NCI-H526 (cell line): ENCODE measurements at regions not wholly inside any gene's neighbourhood (a gene's known extent, or its start where the extent isn't known, plus 50 kb on each side); places are given as distances from the start of the nearest gene placed in this dataset.

Experiments used
- DNase-seq, 2 experiments: peaks; one replicate each; lab custom pipeline; 2025; lab: John Stamatoyannopoulos, UW

DNA sequence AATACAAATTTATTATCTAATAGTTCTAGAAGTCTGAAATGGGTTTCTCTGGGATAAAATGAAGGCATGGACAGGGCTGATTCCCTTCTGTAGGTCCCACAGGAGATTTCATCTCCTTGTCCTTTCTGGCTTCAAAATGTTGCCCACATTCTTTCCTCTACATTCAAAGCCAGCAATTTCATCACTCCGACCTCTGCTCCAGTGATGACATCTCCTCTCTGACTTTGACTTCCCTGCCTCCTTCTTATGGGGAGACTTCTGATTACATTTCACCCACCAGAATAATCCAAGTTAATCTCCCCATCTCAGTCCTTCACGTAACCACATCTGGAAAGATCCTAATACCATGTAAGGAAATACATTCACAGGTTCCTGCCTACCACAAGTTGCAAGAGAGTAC is 358.0 kb upstream of the C1orf87 start:
- DNase-seq = no peak

DNA sequence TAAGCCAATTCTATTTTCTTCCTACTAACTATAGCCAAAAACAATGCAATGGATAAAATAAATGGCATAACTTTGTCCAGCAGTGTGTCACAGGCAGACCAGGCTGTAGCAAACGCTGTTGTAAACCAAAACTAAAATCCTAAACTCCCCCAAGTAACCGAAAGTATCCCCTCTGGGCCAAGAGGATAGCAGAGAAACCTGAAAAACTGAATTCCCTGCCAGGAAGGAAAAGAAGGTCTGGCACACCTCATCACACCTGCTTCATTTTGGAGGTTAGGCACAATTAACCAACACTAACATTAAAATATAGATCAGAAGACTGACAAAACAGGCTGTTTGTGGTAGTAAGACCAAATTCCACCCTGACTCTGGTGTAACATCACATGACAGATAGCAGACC is 356.8 kb upstream of the C1orf87 start:
- DNase-seq = no peak

DNA sequence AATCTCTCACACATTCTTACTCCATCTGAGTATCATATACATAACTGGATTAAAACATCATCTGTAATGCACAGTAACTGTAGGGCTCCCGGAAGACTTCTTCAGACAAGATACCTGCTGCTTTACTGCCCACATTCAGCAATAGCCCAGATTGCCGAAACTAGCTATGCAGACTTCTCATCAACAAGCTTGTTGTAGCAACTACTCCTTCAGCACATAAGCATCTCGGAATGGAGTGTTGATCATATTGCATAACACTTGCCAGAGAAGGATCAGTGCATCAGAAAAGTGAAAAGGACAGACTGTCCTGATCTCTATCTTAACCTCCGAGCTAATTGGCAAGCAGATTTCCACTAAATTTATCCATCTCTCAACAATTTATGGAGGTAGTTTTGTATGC is 354.6 kb upstream of the C1orf87 start:
- no peak for DNase-seq

DNA sequence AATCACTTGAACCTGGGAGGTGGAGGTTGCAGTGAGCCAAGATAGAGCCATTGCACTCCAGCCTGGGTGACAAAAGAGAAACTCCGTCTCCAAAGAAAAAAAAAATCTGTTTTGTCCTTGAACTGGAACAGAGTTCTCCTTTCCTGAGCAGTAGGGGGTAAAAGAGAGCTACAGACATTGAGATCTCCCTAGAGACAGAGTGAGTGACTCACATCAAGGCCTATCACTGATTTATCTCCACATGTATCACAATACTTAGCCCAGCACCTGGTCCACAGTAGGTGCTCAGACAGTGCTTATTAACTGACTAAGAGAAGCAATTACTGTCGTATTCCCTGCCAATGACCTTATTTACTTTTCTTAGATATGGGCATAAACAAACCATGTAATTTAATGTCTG is 354.1 kb upstream of the C1orf87 start:
- DNase-seq = no peak

DNA sequence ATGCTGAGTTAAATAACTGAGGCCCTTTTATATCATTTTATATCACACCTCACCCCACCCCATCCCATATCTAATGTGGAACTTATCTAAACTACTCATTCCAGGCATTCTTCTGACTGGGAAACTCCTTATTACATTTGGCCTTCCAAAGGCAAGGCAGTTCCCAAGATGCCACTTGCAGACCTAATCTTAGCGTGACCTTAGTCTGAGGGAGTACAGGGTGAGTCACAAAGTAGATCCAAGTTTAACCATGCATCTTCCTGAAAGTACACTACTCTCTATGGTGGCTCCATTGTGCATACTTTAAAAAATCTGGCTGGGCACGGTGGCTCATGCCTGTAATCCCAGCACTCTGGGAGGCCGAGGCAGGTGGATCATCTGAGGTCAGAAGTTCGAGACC is 353.6 kb upstream of the C1orf87 start:
- DNase-seq = no peak

DNA sequence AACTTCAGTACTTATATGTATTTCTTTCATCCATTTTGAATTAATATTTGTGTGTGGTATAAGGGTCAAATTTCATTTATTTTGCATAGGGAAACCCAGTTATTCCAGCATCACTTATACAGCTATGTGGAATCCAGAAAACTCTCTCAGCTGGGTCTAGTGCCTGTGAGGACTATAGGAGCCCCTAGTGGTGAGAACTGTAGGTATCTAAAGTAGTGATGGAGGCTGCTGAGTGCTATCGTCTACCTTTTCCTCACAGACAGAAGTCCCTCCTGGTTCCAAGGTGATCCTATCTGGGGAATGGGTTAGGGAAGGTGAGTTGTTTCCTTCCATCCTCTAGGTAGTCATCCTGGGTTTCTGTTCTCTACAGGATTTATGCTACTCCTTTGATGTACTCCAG is 352.0 kb upstream of the C1orf87 start:
- DNase-seq = peak in 1 of 2 experiments; percentile 58

DNA sequence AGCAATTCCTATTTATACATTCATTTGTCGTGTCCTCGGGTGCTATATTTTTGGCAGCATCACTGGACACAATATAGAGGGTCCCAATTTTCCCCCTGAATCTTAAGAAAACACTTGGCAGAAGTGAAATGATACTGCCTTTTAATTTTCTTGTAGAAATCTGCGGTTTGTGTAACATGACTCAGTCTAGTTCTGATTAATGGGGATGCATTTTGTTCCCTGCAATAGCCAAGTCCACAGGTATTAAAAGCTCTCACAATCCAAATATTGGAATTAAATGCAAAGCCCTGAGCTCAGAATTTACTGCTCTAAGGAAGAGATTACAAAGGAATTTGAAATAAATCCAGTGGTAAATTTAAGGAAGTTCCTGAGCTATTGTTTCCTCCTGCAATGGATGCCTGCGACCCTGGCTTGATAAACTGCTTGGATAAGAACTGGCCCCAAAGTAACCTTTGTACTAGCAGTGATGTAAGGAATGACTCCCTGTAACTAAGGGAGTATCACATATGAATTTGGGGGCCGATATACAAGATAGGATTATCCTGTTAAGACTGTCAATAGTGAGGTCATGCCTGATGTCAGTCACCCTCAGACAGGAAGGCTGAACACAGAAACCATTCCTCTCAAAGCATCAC is 349.7 kb upstream of the C1orf87 start:
- DNase-seq = no peak

DNA sequence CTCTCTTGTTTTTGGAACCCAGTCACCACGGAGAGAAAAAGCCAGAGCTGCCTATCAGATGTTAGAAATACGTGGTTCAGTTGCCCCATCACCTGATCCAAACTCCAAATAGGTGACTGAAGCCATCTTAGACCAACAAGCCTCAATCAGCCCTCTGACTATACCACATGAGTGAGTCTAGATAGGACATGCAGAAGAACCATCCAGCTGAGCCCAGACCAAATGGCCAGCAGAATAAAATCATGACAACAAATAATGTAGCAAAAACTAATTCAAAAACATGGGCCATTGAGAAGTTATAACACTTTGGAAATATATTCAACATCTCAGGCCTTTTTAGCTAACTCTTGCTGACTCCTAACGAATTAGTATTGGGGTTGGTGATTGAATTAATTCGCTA is 348.4 kb upstream of the C1orf87 start:
- no peak for DNase-seq

DNA sequence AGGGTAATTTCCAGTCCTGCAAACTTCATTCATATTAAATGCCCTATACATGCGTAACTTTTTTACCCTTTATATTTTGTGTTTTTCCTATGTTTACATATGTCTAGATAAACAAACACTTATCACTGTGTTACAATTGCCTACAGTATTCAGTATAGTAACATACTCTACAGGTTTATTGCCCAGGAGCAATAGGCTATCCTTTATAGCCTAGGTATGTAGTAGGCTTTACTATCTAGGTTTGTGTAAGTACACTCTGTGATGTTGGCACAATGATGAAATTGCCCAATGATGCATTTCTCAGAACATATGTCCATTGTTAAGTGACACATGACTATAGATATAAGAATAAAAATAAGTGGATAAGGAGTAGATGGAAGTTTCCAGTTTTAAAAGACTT is 345.5 kb upstream of the C1orf87 start:
- DNase-seq = no peak

DNA sequence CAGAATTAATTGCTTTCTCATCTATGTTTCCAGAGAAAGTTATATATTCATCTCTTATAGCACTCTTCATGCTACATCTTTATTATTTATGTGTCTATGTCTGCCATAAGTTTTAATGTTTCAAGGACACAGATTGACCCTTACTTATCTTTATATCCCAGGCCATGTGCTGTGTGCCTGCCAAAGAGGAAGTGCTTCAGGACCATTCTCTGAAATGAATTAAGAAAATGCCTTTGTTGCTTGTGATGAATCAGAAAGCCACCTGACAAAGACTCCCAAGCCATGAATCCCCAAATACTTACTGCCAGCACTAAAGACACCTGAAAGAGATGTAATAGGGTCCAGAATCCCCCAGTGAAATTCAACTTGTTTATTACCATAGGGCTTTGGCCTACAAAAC is 342.1 kb upstream of the C1orf87 start:
- DNase-seq = no peak

DNA sequence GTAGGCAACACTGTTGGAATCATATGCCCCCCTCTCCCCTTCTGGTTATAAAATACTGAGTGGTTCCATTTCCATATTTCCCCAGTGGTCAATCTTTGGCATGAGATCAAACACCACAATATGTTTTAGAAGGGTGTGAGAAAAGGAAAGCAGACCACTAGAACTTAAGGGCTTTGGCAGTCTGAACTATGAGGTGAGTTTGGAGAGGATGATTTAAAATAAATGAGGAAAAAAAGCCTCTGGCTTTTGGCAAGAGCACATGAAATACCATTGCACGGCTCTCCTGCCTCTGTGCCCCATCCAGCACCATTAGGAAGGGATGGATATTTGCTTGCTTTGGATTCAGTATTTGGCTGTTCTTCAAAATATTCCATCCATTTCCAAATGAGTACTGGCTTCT is 339.5 kb upstream of the C1orf87 start:
- DNase-seq = no peak

DNA sequence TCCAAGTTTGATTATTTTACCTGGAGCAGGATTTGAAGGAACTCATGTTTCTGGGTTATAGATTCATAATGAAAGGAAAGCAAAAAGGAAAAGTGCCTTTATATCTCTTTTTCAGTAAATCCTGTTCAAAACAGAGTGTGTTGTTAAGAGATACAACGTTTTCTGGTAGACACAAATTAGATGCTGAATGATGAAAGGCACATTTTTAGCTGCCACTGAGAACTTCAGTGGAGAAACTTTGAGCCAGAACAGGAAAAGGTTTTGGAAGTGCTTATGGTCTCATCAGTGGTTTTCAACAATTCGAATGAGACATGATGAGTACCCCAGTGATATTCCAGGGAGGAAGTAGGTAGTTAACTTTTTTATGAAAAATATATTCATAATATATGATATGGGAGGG is 338.0 kb upstream of the C1orf87 start:
- no peak for DNase-seq

DNA sequence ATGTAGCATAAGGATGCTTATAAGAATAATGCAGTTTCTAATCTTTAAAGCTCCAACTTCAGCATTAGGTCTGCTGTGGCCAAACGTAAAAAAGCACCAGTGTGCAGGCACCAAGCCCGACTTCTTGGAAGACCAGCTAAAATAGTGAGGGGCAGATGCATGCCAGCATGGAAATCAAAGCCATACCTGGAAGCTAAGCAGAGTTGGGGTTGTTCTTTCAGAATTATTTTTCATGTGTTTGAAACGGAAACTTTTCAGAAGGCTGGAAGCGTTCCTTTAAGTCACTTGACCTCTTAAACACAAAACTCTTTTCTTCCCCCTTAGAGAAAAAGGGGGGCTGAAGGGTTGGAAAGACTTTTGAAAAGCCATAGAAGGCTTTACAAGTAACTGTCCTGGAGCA is 329.2 kb upstream of the C1orf87 start:
- no peak for DNase-seq

DNA sequence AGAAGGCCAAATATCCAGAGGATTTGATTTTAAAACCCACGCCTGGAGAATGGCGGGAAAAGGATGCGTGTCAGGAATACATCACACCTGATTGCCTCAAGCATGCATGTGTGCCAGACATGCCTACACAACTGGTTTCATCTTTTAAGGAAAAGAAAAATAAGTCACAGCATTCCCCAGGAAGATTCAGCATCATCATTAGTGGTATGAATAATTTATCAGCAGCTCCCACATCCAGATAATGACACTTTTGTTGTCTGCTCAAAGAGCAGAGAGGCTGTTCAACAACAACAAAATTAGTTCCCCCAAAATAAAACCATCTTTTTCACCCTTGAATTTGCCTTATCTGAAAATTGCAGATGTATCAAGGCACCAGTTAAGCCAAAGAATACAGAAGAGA is 328.6 kb upstream of the C1orf87 start:
- DNase-seq = no peak

DNA sequence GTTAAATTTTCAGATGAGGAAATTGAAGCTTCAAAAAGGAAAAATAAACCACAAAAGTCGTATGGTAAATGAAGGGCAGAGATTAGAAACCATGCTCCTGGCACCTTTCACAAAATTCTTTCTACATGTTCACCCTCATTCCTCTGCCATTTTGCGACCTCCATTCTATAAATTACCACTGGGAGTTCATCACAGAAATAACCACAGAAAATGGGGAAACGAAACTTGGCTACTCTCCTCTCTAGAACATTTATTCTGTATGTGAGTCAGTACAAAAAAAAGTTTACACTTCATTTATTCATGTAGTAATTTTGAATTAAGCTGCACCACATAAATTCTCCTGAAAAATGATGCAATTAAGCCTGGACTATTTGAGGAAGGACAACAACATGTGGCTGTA is 320.9 kb upstream of the C1orf87 start:
- DNase-seq = no peak

DNA sequence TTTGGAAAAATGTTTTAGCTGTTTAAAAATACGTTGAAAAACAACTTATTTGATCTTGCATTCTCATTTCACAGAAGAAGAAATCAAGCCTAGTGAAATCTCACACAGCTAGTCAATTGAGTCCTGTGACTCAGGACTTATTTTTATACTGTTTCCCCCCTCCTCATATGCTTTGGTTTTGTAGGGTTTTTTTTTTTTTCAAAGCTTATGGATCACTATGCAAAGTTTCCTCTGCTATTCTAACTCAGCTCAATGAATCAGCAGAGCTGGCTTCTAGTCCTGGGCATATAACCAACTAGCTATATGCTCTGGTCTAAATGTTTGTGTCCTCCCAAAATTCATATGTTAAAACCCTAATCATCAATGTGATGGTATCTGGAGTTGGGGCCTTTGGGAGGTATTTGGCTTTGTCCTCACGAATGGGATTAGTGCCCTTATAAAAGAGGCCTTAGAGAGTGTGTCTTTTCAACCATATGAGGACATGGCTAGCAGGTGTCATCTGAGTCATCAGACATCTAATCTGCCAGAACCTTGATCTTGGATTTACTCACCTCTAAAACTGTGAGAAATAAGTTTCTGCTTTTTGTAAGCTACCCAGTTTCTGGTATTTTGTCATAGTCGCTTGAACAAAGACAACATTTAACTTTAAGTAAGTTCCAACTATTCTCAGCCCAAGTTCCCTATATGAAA is 317.2 kb upstream of the C1orf87 start:
- no peak for DNase-seq

DNA sequence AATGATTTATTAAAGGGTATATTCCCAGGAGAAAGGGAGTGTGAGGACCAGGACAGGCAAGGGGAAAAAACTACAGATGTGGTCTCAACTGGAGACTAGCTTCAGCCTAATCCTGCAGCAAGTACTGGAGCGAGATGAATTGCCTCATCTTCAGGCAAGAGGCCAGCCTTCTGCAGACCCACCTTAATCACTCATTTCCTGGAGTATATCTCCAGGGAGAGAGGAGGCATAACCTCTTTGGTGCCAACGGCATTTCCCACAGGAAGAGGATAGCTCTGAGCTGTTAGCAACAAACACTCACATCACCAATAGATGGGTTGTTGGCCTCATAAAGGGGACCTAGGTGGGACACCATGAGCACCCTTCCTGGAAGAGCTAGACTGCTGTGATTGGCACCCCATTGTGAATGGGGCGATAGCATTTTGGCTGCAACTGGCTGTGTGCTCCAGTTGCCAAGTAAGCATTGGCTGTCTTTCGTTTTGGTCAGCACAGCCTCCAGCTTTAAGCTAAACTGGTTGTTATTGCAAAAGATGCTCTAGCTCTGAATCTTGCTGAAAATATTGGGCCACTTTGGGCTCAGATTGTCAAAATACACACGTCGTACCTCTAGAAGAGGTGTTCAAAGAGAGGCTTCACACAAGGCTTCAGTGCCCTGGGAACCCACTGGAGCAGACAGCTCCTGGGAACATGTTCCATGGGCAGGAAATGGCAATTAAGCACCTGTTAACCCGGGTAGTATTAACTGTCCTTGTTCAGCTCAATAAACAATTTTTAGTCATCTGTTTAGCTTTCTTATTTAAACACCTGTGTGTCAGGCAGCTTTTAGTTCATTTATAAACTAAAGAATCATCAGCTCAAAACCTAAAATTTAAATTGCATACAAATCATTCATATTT is 314.8 kb upstream of the C1orf87 start:
- DNase-seq = no peak

DNA sequence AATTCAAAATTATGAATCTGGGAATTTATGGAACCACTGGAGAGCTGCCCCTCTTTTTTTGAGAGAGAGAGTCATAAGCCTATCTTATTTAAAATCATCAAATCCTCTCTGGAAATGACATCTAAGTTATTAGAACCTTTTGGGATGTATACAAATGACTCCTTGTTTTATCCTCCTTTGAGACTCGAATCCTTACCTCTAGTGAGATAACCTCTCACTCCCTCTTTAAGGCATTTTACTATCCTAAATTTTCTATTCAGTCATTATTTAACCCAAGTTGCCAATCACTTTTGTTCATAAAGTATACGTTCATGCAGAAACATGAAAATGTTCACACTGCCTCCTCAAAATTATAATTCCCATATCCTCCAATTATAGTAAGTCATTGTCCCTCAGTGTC is 313.6 kb upstream of the C1orf87 start:
- DNase-seq = no peak

DNA sequence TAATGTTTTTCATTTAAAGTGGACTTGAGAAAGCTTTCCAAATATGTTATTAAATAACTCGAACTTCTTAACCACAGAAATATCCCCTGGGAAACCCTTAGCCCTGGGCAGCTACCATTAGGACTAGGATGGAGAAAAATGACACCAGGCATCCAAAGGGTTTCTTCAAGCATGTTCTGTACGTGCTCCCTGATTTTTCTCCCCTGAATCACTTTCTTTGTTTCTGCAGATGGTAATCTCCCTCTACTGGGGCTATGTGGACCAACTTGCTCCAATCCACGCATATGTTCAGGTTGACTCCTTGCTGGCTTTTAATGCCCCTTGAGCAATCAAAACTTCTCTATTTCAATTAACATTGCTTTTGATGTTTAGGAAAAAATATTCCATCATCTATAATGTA is 312.7 kb upstream of the C1orf87 start:
- peak in 1 of 2 experiments; percentile 1 for DNase-seq

DNA sequence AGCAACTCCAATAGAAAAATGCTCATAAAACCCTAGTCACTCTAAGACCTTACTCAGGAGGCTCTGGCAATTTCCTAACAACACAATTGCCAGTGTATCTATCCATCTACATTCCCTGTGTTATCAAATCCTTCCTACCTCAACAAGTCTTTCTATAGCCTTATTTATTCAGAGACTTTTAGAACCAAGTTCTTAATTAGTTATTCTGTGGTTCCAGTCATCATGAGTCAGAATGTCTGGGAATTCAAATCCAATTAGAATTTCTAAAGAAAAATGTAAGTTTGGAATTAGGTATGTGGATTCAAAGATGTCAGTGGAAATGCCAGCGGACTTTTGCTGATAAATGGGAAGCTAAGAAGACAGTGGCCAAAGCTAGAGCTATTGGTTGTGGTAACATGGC is 302.6 kb upstream of the C1orf87 start:
- no peak for DNase-seq

DNA sequence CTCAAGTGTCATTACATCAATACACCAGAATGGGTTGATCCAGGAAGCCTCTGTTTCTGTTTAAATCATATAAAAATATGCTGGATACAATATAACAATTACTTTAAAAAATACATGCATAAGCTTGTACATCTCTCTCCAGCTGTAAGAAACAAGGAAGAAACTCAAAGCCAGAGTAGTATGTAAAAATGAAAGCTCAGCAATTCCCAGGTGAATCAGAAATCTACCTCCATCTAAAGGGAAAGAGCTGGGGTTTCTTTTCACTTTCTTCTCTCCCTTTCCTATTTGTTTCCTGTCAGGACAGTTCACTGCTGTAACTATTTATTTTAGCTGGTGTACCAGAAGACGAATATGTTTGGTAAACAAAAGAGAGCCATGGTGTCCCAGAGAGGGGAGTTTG is 301.0 kb upstream of the C1orf87 start:
- DNase-seq = no peak

DNA sequence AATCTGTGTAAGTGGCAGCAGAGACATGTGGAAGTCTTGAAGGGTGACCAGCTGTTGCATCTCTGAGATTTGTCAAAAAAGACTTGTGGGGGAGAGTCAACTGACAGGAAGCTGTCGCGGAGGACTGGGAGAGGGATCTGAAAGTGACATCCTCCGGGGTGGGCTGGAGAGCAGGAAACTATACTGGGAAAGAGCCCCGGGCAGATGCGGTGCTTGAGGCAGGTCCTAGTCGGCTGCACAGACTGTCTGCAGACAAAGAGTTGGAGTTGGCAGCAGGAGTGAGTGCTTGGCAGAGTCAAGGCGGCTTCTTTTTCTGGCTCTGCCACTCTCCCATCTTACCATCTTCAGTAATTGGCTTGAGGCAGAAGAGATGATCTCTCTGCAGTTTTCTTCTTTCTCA is 294.0 kb upstream of the C1orf87 start:
- DNase-seq = no peak

DNA sequence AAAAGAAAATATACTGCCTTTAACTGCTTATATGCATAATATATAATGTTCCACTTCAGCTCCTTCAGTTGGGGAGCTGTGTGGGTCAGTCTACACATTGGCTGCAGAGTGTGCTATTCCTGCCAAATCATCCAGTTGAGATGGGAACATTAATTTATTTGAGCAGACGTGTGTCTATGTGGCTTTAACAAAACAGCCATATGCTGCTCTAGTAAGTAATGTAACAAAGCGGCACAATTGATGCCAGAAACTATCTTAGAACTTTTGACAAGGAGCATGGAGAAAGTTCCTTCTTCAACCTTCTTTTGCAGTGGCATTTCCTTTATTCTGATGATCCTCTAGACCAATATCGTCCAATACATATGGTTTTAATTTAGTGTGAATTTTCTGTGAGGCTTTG is 285.9 kb upstream of the C1orf87 start:
- DNase-seq = no peak
